ES-I3 (cell line): ENCODE measurements at regions not wholly inside any gene's neighbourhood (a gene's known extent, or its start where the extent isn't known, plus 50 kb on each side); places are given as distances from the start of the nearest gene placed in this dataset.

Experiments used
- H3K36me3 ChIP-seq: 2 replicates; pipeline ENCODE4 v1.6.1; 2013; ENCODE audit warnings: mild to moderate bottlenecking, low read length, control low read depth, moderate library complexity; ENCODE audit not compliant: insufficient read depth
- H3K4me1 ChIP-seq: 2 replicates; pipeline ENCODE4 v1.6.1; 2013; ENCODE audit warnings: mild to moderate bottlenecking, control low read depth, low read length; ENCODE audit not compliant: insufficient read depth
- H3K9ac ChIP-seq: 2 replicates; pipeline ENCODE4 v1.6.1; 2013; ENCODE audit warnings: low read depth, mild to moderate bottlenecking, low read length, moderate library complexity
- H3K9me3 ChIP-seq: 2 replicates; pipeline ENCODE4 v1.6.1; 2013; ENCODE audit warnings: mild to moderate bottlenecking, low read length, moderate library complexity; ENCODE audit not compliant: control insufficient read depth, insufficient read depth

DNA sequence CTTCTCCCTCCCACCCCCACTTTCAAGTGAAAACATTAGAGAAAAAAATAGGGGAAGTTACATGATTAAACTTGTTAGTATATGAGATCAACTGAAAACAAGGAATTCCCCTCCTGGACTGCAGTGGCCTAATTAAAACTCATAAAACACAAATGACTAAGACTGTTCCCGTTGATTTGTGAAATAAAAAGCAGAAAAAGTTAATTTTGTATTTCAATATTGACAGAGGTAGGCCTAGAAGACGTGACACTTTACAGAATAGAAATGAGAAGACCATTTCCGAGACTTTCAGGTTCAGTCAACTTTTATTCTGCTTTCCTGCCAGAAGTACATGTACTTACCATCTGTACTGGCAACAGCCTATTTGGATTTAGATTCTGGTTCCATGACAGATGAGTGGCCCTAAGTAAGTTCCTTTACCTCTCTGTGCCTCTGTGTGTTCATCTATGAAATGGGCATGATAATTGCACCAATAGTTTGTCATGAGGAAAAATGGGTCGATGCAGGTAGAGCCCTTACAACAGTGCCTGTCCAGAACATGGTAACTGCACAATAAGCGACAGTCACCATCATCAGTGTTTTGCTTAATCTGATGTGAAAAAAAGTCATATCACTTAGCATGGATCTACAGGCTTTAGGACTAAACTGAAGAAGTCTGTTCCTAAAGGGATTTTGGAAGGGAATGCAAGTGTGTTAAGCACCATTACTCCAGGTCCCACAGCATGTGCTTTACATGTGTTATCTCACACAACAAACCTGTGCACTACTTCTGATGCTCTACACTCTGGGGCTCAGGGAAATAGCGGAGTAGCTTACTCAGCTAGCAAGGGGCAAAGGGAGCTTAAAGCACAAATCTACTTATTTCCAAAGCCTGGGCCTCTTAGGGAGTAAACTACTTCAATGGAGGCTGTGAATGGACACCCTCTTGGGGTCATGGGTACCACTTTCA is 562.3 kb upstream of the DIPK2B start:
- Histone ChIP-seq H3K9ac (no peak overlapping the region), H3K36me3 (peaks cover 5% of the 10 kb centered on the region; the same call in 1 of the 2 replicates), H3K4me1 (peaks cover 3% of the 10 kb centered on the region; the same call in 1 of the 2 replicates), H3K9me3 (no peaks in the 10 kb centered on the region)

DNA sequence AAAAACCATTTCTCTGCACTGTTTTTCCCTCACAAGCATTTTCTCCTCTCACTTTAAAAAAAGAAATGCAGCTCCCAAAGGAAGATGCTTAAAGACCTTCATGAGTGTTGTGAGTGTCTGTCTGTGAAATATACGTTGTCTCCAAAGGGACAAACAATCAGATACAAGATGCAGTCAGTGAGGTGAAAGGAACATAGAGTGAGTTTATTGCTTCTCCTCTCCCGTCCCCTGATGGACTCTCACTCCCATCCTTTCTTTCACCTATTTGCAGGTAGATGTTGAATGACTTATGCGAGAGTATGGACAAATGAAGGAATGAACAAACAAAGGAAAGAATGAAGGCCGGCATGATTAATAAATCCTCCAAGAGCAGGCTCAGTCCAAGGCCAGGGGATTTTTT is 561.2 kb upstream of the DIPK2B start:
- Histone ChIP-seq H3K4me1 (no peaks in the 10 kb centered on the region; the same call in 1 of the 2 replicates), H3K9ac (no peak overlapping the region), H3K9me3 (no peaks in the 10 kb centered on the region)

DNA sequence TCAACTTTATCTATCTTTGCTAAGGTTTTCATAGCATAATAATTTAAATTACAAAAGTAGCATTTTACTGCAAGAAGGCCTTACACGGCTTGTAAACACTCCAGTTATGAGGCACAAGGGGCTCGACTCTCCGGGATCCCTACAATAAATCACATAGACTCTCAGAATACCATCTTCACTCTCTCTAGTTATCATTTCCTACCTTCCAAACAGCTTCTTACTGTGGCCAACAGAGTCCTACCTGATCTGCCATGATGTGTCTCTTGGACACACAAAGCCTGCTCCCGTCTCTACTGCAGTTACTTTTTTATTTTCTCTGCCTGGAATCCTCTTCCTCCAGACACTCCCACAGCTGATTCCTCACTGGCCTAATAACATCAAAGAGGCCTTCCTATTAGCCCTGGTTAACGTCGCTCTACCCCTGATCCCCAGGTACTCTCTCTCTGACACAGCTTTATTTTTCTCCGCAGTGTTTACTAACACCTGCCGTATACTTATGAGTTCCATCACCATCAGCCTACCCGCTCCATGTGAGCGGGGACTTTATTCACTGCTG is 559.6 kb upstream of the DIPK2B start:
- Histone ChIP-seq H3K9me3 (no peaks in the 10 kb centered on the region), H3K4me1 (no peaks in the 10 kb centered on the region; the same call in 1 of the 2 replicates), H3K9ac (no peak overlapping the region), H3K36me3 (peaks cover 5% of the 10 kb centered on the region; the same call in 1 of the 2 replicates)

More for the DNA sequence above, 561.2 kb upstream of the DIPK2B start:
- H3K36me3 ChIP-seq: peaks cover 5% of the 10 kb centered on the region; the same call in 1 of the 2 replicates

DNA sequence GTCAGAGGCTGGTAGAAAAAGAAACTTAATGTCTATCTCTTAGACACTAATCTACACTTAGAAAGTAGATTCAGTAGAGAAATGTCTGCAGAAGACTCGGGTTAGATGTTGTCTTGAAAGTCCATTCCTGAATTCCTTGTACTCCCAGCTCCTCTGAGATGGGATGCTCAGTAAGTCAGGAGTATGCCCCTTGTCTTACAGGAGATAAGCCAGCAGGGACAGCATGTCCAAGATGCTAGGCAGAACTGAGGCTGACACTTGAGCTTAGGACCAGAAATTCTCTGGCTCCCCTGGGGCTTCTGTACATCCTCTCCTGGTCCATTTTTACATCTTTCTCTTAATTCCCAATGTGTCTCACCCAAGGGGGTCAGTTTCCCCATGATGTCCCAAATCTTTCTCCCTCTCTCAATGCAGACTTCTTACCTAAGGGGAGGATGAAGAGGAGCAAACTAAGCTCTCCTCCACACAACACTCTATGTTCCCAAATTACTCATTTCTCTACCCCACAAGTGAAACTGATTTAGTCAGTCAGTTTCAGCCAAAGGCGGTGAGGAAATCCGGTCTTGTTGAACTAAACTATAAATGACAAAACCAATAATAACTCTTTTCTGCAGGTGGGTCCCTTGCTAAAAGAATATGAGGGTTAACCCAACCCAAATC is 558.2 kb upstream of the DIPK2B start:
- Histone ChIP-seq H3K36me3 (peaks cover 5% of the 10 kb centered on the region; the same call in 1 of the 2 replicates), H3K4me1 (peaks cover 4% of the 10 kb centered on the region; the same call in 1 of the 2 replicates), H3K9me3 (no peaks in the 10 kb centered on the region), H3K9ac (no peak overlapping the region)

DNA sequence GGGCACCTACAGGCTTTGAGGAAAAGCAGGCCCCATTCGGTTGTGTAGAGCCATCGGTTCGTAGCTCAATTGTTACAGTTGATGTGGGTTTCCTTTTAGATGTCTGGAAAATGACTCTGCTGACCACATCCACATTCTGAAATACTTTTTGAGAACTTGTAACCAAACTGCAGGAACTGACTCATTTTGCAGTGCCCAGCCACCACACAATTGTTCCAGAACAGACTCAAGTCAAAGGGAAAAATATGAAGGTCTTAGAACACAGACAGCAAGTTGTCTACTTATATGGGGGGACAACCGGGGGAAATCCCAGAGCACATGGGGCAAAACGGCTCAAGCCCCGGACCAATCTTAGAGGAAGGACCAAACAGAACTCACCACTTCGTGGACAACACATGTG is 557.6 kb upstream of the DIPK2B start:
- no peak overlapping the region for H3K9ac ChIP-seq
- peaks cover 5% of the 10 kb centered on the region; the same call in 1 of the 2 replicates for H3K36me3 ChIP-seq
- peaks cover 4% of the 10 kb centered on the region; the same call in 1 of the 2 replicates for H3K4me1 ChIP-seq

DNA sequence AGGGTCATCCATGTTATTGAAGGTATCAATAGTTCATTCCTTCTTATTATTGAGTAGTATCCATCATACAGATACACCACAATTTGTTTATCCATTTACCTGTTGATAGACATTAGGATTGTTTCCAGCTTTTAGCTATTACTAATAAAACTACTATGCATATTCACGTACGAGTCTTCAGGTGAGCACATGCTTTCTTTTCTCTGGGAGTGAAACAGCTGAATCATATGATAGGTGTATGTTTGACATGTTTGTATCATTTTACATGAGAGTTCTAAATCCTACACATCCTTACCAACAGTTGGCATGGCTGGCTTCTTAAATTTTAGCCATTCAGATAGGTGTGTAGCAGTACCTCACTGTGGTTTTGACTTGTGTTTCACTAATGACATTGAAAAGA is 556.6 kb upstream of the DIPK2B start:
- no peaks in the 10 kb centered on the region for H3K9me3 ChIP-seq
- no peak overlapping the region for H3K9ac ChIP-seq
- peaks cover 5% of the 10 kb centered on the region; the same call in 1 of the 2 replicates for H3K36me3 ChIP-seq
- H3K4me1 ChIP-seq: peaks cover 4% of the 10 kb centered on the region

More for the DNA sequence above, 557.6 kb upstream of the DIPK2B start:
- H3K9me3 ChIP-seq: no peaks in the 10 kb centered on the region

DNA sequence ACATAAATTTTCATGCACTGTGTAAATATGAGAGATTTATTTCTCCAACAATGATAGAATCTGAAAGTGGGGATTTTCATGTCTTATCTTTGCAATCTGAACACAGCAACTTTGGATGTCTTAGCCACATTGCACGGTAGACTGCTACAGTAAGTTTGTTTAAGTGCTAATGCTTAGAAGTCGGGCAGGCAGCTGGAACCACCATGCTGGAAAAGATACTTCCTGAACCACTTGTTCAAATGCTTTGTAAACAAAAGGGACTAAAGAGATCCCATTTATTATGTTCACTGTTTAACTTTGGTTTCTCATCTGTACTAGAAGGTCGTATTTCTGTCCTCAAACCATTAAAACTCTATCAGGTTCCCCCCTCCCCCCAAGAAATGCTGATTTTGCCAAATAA is 555.9 kb upstream of the DIPK2B start:
- Histone ChIP-seq H3K9me3 (no peaks in the 10 kb centered on the region), H3K9ac (no peak overlapping the region), H3K36me3 (peaks cover 3% of the 10 kb centered on the region; the same call in 1 of the 2 replicates), H3K4me1 (peaks cover 4% of the 10 kb centered on the region; the same call in 1 of the 2 replicates)

DNA sequence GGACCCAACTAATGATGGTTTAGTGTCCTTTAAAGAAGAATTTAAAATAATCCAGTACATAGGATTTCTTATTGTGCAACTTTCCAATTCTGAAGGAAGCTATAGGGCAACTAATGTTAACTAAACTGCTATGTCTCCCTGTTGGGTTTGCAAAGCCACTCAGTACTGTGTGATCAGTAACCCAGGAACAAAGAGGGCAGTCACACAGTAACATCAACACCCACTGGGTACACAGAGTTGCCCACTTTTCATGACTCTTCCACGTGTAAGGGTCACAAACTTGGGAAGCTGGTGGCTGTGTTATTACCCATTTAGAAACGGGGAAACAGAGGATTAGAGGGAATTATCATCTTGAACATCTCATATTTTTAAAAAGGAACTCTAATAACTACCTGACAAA is 555.0 kb upstream of the DIPK2B start:
- H3K9me3 ChIP-seq: no peaks in the 10 kb centered on the region
- no peak overlapping the region for H3K9ac ChIP-seq
- H3K4me1 ChIP-seq: peaks cover 4% of the 10 kb centered on the region; the same call in 1 of the 2 replicates
- H3K36me3 ChIP-seq: peaks cover 3% of the 10 kb centered on the region; the same call in 1 of the 2 replicates

DNA sequence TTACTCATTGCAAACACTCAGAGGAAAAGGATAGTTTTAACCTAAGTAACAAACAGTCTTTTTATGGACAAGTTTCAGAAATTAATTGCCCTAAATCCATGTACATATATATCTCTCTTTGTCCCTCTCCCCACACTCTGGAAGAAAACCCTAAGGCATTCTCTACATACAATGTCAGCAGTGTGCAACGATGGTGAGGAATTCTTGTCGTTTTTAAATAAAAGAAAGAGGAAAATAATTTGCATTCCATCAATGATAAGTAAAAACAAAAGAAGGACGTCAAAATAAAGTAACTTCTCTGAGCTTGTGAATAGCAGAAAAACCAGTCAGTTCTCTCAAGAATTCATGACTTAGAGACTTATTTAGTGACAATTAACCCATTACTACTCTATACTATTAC is 550.5 kb upstream of the DIPK2B start:
- peaks cover 4% of the 10 kb centered on the region; the same call in 1 of the 2 replicates for H3K36me3 ChIP-seq
- H3K9me3 ChIP-seq: no peaks in the 10 kb centered on the region
- H3K4me1 ChIP-seq: peaks cover 4% of the 10 kb centered on the region; the same call in 1 of the 2 replicates
- H3K9ac ChIP-seq: no peak overlapping the region

DNA sequence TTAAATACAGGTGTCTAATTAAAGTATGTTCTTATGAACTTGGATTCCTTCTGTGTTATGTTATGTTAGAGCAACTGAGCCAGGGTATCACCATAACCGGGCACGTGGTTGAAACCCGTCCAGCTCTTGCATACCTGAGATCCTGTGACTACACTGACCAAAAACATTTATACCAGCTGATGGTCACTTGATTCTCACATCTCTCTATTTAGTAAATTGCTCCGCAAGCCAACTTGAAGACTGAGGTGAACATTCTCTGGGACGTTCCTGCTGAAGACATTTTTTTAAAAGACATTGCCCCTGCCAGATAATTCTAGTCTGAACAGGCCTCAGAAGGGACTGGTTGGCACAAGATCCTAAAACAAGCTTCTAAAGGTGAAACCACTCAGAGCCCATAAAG is 550.0 kb upstream of the DIPK2B start:
- Histone ChIP-seq H3K4me1 (peaks cover 4% of the 10 kb centered on the region; the same call in 1 of the 2 replicates), H3K36me3 (peaks cover 8% of the 10 kb centered on the region; the same call in 1 of the 2 replicates), H3K9ac (no peak overlapping the region), H3K9me3 (no peaks in the 10 kb centered on the region)

DNA sequence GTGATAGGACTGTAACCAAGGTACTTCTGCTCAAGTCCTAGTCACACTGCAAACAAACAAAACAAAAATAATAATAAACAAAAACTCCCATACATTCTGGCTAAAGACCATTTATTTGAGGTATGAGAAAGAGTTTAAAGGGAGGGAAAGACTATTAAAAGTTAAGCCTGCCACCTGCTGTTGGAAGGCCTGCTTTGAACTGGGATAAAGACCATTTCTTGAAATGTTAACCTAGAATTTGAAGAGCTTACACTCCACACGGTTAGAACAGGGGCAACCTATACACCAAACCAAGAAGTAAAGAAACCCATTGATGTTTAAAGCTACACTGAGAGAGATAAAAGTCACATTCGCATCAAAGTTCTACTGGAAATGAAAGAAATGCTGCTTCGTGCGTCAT is 548.7 kb upstream of the DIPK2B start:
- H3K9me3 ChIP-seq: no peaks in the 10 kb centered on the region
- peaks cover 4% of the 10 kb centered on the region; the same call in 1 of the 2 replicates for H3K4me1 ChIP-seq
- peaks cover 8% of the 10 kb centered on the region; the same call in 1 of the 2 replicates for H3K36me3 ChIP-seq
- no peak overlapping the region for H3K9ac ChIP-seq

DNA sequence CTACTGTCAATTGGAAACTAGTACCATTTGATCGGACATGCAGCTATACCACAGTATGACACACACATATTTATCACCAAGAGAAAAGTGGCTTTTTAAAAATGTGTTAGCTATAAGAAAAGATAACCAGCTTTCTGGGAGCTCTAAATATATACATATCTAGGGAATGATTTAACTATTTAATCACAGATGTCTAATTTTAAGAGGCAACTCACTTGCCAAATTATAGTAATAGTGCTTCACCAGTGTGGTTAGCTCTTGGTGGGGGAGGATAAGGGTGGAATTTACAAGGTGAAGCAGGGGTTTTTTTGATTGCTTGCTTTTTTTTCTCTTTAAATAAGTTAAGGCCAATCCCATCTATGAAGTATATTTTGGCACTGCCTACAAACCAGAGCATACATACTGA is 547.7 kb upstream of the DIPK2B start:
- H3K9me3 ChIP-seq: no peaks in the 10 kb centered on the region
- H3K9ac ChIP-seq: no peak overlapping the region
- peaks cover 8% of the 10 kb centered on the region; the same call in 1 of the 2 replicates for H3K36me3 ChIP-seq
- H3K4me1 ChIP-seq: no peaks in the 10 kb centered on the region; the same call in 1 of the 2 replicates

DNA sequence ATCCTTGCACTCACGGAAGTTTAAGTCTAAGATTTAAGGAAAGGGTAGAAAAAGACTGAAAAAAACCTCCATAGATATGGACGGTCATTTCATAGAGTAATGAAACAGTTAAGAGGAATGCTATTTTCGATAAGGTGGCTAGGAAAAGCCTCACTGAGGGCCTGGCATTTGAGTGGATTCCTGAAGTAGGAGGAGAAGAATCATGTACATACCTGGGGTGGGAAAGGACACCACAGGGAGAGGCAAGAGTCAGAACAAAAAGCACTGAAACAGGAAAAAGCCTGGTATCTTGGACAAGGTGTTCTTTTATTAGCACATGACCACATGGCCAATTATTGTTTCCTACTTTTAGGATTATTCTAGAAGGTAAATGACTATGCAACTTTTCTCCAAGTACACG is 547.2 kb upstream of the DIPK2B start:
- H3K4me1 ChIP-seq: no peaks in the 10 kb centered on the region; the same call in 1 of the 2 replicates
- no peaks in the 10 kb centered on the region for H3K9me3 ChIP-seq
- no peak overlapping the region for H3K9ac ChIP-seq
- H3K36me3 ChIP-seq: peaks cover 8% of the 10 kb centered on the region; the same call in 1 of the 2 replicates

DNA sequence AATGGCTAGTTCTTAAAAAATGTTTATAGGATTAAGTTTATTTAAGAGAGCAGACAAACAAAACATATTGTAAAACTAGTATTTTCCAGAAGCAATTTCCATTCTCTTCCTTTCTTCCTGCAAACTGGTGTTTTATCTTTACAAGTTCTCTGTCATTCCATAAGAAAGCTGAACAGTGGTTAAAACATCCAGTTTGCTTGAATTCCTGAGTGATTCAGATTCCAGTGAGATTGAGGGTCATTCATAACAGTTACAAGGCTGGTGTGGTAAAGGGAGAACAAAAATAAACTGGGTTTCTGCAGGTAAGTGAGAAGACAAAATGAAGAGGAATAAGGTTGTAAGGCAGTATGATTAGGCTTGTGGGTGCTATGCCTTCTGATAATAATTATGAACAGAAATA is 544.8 kb upstream of the DIPK2B start:
- Histone ChIP-seq H3K4me1 (no peaks in the 10 kb centered on the region), H3K9ac (no peak overlapping the region), H3K36me3 (peaks cover 8% of the 10 kb centered on the region; the same call in 1 of the 2 replicates), H3K9me3 (no peaks in the 10 kb centered on the region)
